GM23338 (cell line): ENCODE measurements at regions not wholly inside any gene's neighbourhood (a gene's known extent, or its start where the extent isn't known, plus 50 kb on each side); places are given as distances from the start of the nearest gene placed in this dataset.

ENCODE experiments used
- ATAC-seq: fragments of 200-7000 bp; cut with Tn5 transposase; 3 replicates; pipeline ENCODE4 v1.9.1; 2020
- DNase-seq: peaks from one replicate; pipeline ENCODE4 v3.0.0-alpha.2; 2015; ENCODE audit warnings: low spot score
- H2AFZ ChIP-seq: fragments of 200-600 bp; sonication (generic); 2 replicates; pipeline ENCODE4 v1.8.0; 2016; ENCODE audit warnings: antibody characterized with exemption, mild to moderate bottlenecking, moderate library complexity
- H3F3A ChIP-seq: fragments of 200-600 bp; sonication (generic); replicated peaks from 2 replicates; pipeline ENCODE4 v1.8.0; 2017; ENCODE audit warnings: antibody characterized with exemption, mixed run types, low read depth
- H3K27ac ChIP-seq: fragments of 200-600 bp; sonication (generic); 2 replicates; pipeline ENCODE4 v1.6.1; 2016; ENCODE audit warnings: low read depth
- H3K27me3 ChIP-seq: fragments of 200-600 bp; sonication (generic); 2 replicates; pipeline ENCODE4 v1.8.0; 2016; ENCODE audit warnings: mild to moderate bottlenecking, mixed run types, moderate library complexity; ENCODE audit not compliant: insufficient read depth
- H3K36me3 ChIP-seq: fragments of 200-600 bp; sonication (generic); 2 replicates; pipeline ENCODE4 v1.8.0; 2016; ENCODE audit warnings: mild to moderate bottlenecking; ENCODE audit not compliant: insufficient read depth
- H3K4me1 ChIP-seq: fragments of 200-600 bp; sonication (generic); 2 replicates; pipeline ENCODE4 v1.8.0; 2016; ENCODE audit warnings: mild to moderate bottlenecking, moderate library complexity; ENCODE audit not compliant: insufficient read depth
- H3K4me2 ChIP-seq: fragments of 200-600 bp; sonication (generic); 2 replicates; pipeline ENCODE4 v1.7.1; 2017; ENCODE audit warnings: mixed run types
- H3K4me3 ChIP-seq: fragments of 200-600 bp; sonication (generic); 2 replicates; pipeline ENCODE4 v1.6.1; 2016; ENCODE audit warnings: mixed run types
- H3K79me2 ChIP-seq: fragments of 200-600 bp; sonication (generic); replicated peaks from 2 replicates; pipeline ENCODE4 v1.8.0; 2017; ENCODE audit warnings: mild to moderate bottlenecking; ENCODE audit not compliant: insufficient read depth
- H3K9me2 ChIP-seq: fragments of 200-600 bp; sonication (generic); 2 replicates; pipeline ENCODE4 v1.8.0; 2017; ENCODE audit not compliant: insufficient read depth
- H4K20me1 ChIP-seq: fragments of 200-600 bp; sonication (generic); replicated peaks from 2 replicates; pipeline ENCODE4 v1.8.0; 2017; ENCODE audit warnings: mild to moderate bottlenecking; ENCODE audit not compliant: insufficient read depth
- H3K27ac Mint-ChIP-seq: 2 replicates; pipeline ENCODE4 v1.8.0; 2020; ENCODE audit warnings: inconsistent platforms, mild to moderate bottlenecking, moderate library complexity, mixed read lengths
- H3K27me3 Mint-ChIP-seq: 3 replicates; pipeline ENCODE4 v1.8.0; 2022; ENCODE audit warnings: low read depth, mild to moderate bottlenecking, moderate library complexity, mixed read lengths, inconsistent platforms; ENCODE audit not compliant: insufficient read depth, poor library complexity
- H3K36me3 Mint-ChIP-seq: 3 replicates; pipeline ENCODE4 v1.8.0; 2021; ENCODE audit warnings: low read depth, mild to moderate bottlenecking, inconsistent platforms, moderate library complexity, mixed read lengths
- H3K4me1 Mint-ChIP-seq: 3 replicates; pipeline ENCODE4 v1.8.0; 2020; ENCODE audit warnings: mild to moderate bottlenecking, inconsistent platforms, mixed read lengths
- H3K4me3 Mint-ChIP-seq: 3 replicates; pipeline ENCODE4 v1.8.0; 2021; ENCODE audit warnings: moderate library complexity, mild to moderate bottlenecking, inconsistent platforms, mixed read lengths
- H3K9me3 Mint-ChIP-seq: 3 replicates; pipeline ENCODE4 v1.8.0; 2020; ENCODE audit warnings: moderate library complexity, mild to moderate bottlenecking, inconsistent platforms, mixed read lengths
- CTCF ChIP-seq, 2 experiments: fragments of 200-600 bp in 1 of 2; sonication (generic) in 1 of 2; conservative IDR thresholded peaks; 2 replicates each; pipeline versions ENCODE4 v1.5.1 to v1.6.1; 2016 to 2017; ENCODE audit warnings: antibody characterized with exemption in 2 of 2, low read depth in 2 of 2, mild to moderate bottlenecking in 2 of 2, moderate library complexity in 1 of 2
- EZH2 ChIP-seq: fragments of 200-600 bp; sonication (generic); IDR thresholded peaks from one replicate; pipeline ENCODE4 v1.8.0; 2017; ENCODE audit warnings: antibody characterized with exemption, mild to moderate bottlenecking, low read depth; ENCODE audit not compliant: unreplicated experiment
- EZH2phosphoT487 ChIP-seq: fragments of 200-600 bp; sonication (generic); IDR thresholded peaks from one replicate; pipeline ENCODE4 v1.8.1; 2018; ENCODE audit warnings: antibody characterized with exemption; ENCODE audit not compliant: unreplicated experiment
- JUNB ChIP-seq: IDR thresholded peaks from one replicate; pipeline ENCODE4 v1.6.1; 2016; ENCODE audit warnings: antibody characterized with exemption; ENCODE audit not compliant: unreplicated experiment
- NANOG ChIP-seq: IDR thresholded peaks from 2 replicates; pipeline ENCODE4 v1.6.1; 2016; ENCODE audit warnings: antibody characterized with exemption, borderline replicate concordance
- POLR2AphosphoS5 ChIP-seq: IDR thresholded peaks from 2 replicates; pipeline ENCODE4 v1.6.1; 2016; ENCODE audit warnings: antibody characterized with exemption, low read depth
- STAT1 ChIP-seq: IDR thresholded peaks from one replicate; pipeline ENCODE4 v1.6.1; 2016; ENCODE audit warnings: antibody characterized with exemption; ENCODE audit not compliant: unreplicated experiment
- ZNF114 ChIP-seq: fragments of 250-450 bp; sonication (Bioruptor Pico); IDR thresholded peaks from 2 replicates; pipeline ENCODE4 v1.5.0; 2020; ENCODE audit warnings: mild to moderate bottlenecking, moderate library complexity
- ZNF331 ChIP-seq: fragments of 250-450 bp; sonication (Bioruptor Pico); IDR thresholded peaks from 2 replicates; pipeline ENCODE4 v1.5.0; 2020; ENCODE audit warnings: low read depth, mild to moderate bottlenecking, moderate library complexity
- ZNF462 ChIP-seq: fragments of 250-450 bp; sonication (Bioruptor Pico); IDR thresholded peaks from 2 replicates; pipeline ENCODE4 v1.5.0; 2020; ENCODE audit warnings: mild to moderate bottlenecking, moderate library complexity
- TF ChIP-seq, protein P1 (sequence below): IDR thresholded peaks from one replicate; pipeline ENCODE4 v1.6.1; 2018; ENCODE audit warnings: antibody characterized with exemption; ENCODE audit not compliant: unreplicated experiment
- TF ChIP-seq, protein P2 (sequence below): IDR thresholded peaks from 2 replicates; pipeline ENCODE4 v1.6.1; 2016; ENCODE audit warnings: antibody characterized with exemption

GRCh38 chr10:9188022-9188810, 1133.7 kb downstream of the GATA3 start:
- no peak overlapping the region for H3K4me2 ChIP-seq
- no peaks in the 10 kb centered on the region for H3K4me1 Mint-ChIP-seq
- no peaks in the 10 kb centered on the region for H3K36me3 Mint-ChIP-seq
- no peak overlapping the region for H3K4me3 Mint-ChIP-seq
- ATAC-seq: no peak
- DNase-seq: no peak
- no peak overlapping the region for H3K27ac Mint-ChIP-seq
- H3F3A ChIP-seq: no peaks in the 10 kb centered on the region
- no peaks in the 10 kb centered on the region for H3K27me3 Mint-ChIP-seq
- H3K4me3 ChIP-seq: no peak overlapping the region
- H3K79me2 ChIP-seq: no peaks in the 10 kb centered on the region
- H3K4me1 ChIP-seq: no peaks in the 10 kb centered on the region
- H3K9me2 ChIP-seq: no peaks in the 10 kb centered on the region
- H2AFZ ChIP-seq: peak overlapping the region; percentile 49; the same call in 1 of the 2 replicates
- TF ChIP-seq EZH2: no peak
- TF ChIP-seq STAT1: no peak
- TF ChIP-seq, protein P1, sequence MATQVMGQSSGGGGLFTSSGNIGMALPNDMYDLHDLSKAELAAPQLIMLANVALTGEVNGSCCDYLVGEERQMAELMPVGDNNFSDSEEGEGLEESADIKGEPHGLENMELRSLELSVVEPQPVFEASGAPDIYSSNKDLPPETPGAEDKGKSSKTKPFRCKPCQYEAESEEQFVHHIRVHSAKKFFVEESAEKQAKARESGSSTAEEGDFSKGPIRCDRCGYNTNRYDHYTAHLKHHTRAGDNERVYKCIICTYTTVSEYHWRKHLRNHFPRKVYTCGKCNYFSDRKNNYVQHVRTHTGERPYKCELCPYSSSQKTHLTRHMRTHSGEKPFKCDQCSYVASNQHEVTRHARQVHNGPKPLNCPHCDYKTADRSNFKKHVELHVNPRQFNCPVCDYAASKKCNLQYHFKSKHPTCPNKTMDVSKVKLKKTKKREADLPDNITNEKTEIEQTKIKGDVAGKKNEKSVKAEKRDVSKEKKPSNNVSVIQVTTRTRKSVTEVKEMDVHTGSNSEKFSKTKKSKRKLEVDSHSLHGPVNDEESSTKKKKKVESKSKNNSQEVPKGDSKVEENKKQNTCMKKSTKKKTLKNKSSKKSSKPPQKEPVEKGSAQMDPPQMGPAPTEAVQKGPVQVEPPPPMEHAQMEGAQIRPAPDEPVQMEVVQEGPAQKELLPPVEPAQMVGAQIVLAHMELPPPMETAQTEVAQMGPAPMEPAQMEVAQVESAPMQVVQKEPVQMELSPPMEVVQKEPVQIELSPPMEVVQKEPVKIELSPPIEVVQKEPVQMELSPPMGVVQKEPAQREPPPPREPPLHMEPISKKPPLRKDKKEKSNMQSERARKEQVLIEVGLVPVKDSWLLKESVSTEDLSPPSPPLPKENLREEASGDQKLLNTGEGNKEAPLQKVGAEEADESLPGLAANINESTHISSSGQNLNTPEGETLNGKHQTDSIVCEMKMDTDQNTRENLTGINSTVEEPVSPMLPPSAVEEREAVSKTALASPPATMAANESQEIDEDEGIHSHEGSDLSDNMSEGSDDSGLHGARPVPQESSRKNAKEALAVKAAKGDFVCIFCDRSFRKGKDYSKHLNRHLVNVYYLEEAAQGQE: no peak
- TF ChIP-seq EZH2phosphoT487: no peak
- no peak for TF ChIP-seq ZNF114 (CRISPR knock-in tag)
- TF ChIP-seq CTCF (conservative IDR thresholded peaks at IDR 0.05; ENCODE audit: low read depth in 2 of 2): no peak
- TF ChIP-seq, protein P2, sequence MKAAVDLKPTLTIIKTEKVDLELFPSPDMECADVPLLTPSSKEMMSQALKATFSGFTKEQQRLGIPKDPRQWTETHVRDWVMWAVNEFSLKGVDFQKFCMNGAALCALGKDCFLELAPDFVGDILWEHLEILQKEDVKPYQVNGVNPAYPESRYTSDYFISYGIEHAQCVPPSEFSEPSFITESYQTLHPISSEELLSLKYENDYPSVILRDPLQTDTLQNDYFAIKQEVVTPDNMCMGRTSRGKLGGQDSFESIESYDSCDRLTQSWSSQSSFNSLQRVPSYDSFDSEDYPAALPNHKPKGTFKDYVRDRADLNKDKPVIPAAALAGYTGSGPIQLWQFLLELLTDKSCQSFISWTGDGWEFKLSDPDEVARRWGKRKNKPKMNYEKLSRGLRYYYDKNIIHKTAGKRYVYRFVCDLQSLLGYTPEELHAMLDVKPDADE: no peak
- no peak for TF ChIP-seq NANOG
- no peak for TF ChIP-seq ZNF331
- no peak for TF ChIP-seq POLR2AphosphoS5
- no peak for TF ChIP-seq JUNB
- TF ChIP-seq ZNF462: no peak
- H3K9me3 Mint-ChIP-seq: no peaks in the 10 kb centered on the region
- no peaks in the 10 kb centered on the region for H3K36me3 ChIP-seq
- H4K20me1 ChIP-seq: no peaks in the 10 kb centered on the region
- no peak overlapping the region for H3K27ac ChIP-seq
- no peaks in the 10 kb centered on the region for H3K27me3 ChIP-seq
